BLaER1 treated with 17β-estradiol and CSF1 and Interleukin-3, amounts not matched to agents 10 nM and 100 nM (cell line): ENCODE measurements at regions not wholly inside any gene's neighbourhood (a gene's known extent, or its start where the extent isn't known, plus 50 kb on each side); places are given as distances from the start of the nearest gene placed in this dataset.

Experiments used
- H3K27ac ChIP-seq, 11 experiments: shearing (Covaris generic); formaldehyde crosslinking; 2 replicates each; pipeline ENCODE4 v1.8.1; 2022
- H3K27me3 ChIP-seq, 11 experiments: shearing (Covaris generic); formaldehyde crosslinking; 2 replicates each; pipeline ENCODE4 v1.8.1; 2022
- H3K36me3 ChIP-seq, 11 experiments: shearing (Covaris generic); formaldehyde crosslinking; 2 replicates each; pipeline ENCODE4 v1.8.1; 2022
- H3K4me1 ChIP-seq, 10 experiments: shearing (Covaris generic); formaldehyde crosslinking; 2 replicates each; pipeline ENCODE4 v1.8.1; 2022
- H3K4me2 ChIP-seq, 11 experiments: shearing (Covaris generic); formaldehyde crosslinking; 2 replicates each; pipeline ENCODE4 v1.8.1; 2022
- H3K4me3 ChIP-seq, 10 experiments: shearing (Covaris generic); formaldehyde crosslinking; 2 replicates each; pipeline ENCODE4 v1.8.1; 2022
- H3K9ac ChIP-seq, 11 experiments: shearing (Covaris generic); formaldehyde crosslinking; 2 replicates each; pipeline ENCODE4 v1.8.1; 2022
- H3K9me3 ChIP-seq, 11 experiments: shearing (Covaris generic); formaldehyde crosslinking; replicated peaks in 1 of 11; 2 replicates each; pipeline ENCODE4 v1.8.1; 2022
- H4K20me1 ChIP-seq, 11 experiments: shearing (Covaris generic); formaldehyde crosslinking; 2 replicates each; pipeline ENCODE4 v1.8.1; 2022
- Cebpa-rat ChIP-seq, 11 experiments: shearing (Covaris generic); IDR thresholded peaks; 2 replicates each; pipeline ENCODE4 v1.8.1; 2022

GRCh38 chr9:129334105-129334935, 156.3 kb upstream of the IER5L start:
- H3K36me3 ChIP-seq, result 0 out of 22 replicates have a peak, but pooled peaks cover 0 to 5% (median 0%) of the 10 kb centered on the region in 11 experiments
- peak overlapping the region; percentile 72 to 94 (median 86) for H3K27ac ChIP-seq
- TF ChIP-seq Cebpa-rat (IDR thresholded peaks at IDR 0.05), result peak; percentile 73 to 94 (median 86); a peak in 20 of 22 replicates
- H3K4me1 ChIP-seq, result peaks cover 46 to 81% (median 66%) of the 10 kb centered on the region in 10 experiments
- H3K4me2 ChIP-seq, result peak overlapping the region; percentile 85 to 99 (median 95)
- H3K4me3 ChIP-seq, result peak overlapping the region; percentile 18 to 56 (median 39); a peak in 16 of 20 replicates
- H3K9me3 ChIP-seq, result peaks cover 13 to 19% (median 14%) of the 10 kb centered on the region in 11 experiments
- H4K20me1 ChIP-seq, result no peaks in the 10 kb centered on the region
- H3K27me3 ChIP-seq, result no peaks in the 10 kb centered on the region
- peak overlapping the region; percentile 65 to 84 (median 77) for H3K9ac ChIP-seq

- H3K9ac ChIP-seq, result peak overlapping the region; percentile 65 to 84 (median 77)
- no peaks in the 10 kb centered on the region for H4K20me1 ChIP-seq
- H3K4me1 ChIP-seq, result peaks cover 52 to 81% (median 66%) of the 10 kb centered on the region in 10 experiments
- H3K27me3 ChIP-seq, result no peaks in the 10 kb centered on the region
- peak overlapping the region; percentile 18 to 56 (median 39); a peak in 12 of 20 replicates for H3K4me3 ChIP-seq
- 0 out of 22 replicates have a peak, but pooled peaks cover 0 to 5% (median 0%) of the 10 kb centered on the region in 11 experiments for H3K36me3 ChIP-seq
- peak overlapping the region; percentile 85 to 99 (median 95) for H3K4me2 ChIP-seq
- peak overlapping the region; percentile 72 to 94 (median 86); a peak in 21 of 22 replicates for H3K27ac ChIP-seq
- no peak for TF ChIP-seq Cebpa-rat (IDR thresholded peaks at IDR 0.05)
- H3K9me3 ChIP-seq, result peaks cover 13 to 19% (median 14%) of the 10 kb centered on the region in 11 experiments
These were observed 155.6 kb upstream of the IER5L start for GRCh38 chr9:129333617-129334104.

GRCh38 chr9:129332581-129332980, 154.5 kb upstream of the IER5L start:
- Histone ChIP-seq H3K9ac (peak overlapping the region in 6 of 11 experiments; percentile 11 to 46 (median 22); a peak in 6 of 22 replicates), H3K4me2 (peak overlapping the region in 5 of 11 experiments; percentile 38 to 57 (median 40); a peak in 8 of 22 replicates), H4K20me1 (no peaks in the 10 kb centered on the region), H3K9me3 (peaks cover 13 to 19% (median 14%) of the 10 kb centered on the region in 11 experiments), H3K27me3 (no peaks in the 10 kb centered on the region), H3K4me3 (no peak overlapping the region), H3K27ac (peak overlapping the region in 7 of 11 experiments; percentile 14 to 64 (median 43); a peak in 10 of 22 replicates), H3K4me1 (peaks cover 59 to 81% (median 72%) of the 10 kb centered on the region in 10 experiments), H3K36me3 (0 out of 22 replicates have a peak, but pooled peaks cover 0 to 5% (median 0%) of the 10 kb centered on the region in 11 experiments)
- TF ChIP-seq Cebpa-rat (IDR thresholded peaks at IDR 0.05), result no peak

GRCh38 chr9:129331772-129332500, 153.9 kb upstream of the IER5L start:
- no peak for TF ChIP-seq Cebpa-rat (IDR thresholded peaks at IDR 0.05)
- H4K20me1 ChIP-seq, result no peaks in the 10 kb centered on the region
- no peaks in the 10 kb centered on the region for H3K27me3 ChIP-seq
- 0 out of 22 replicates have a peak, but pooled peaks cover 0 to 5% (median 0%) of the 10 kb centered on the region in 11 experiments for H3K36me3 ChIP-seq
- H3K9ac ChIP-seq, result peak overlapping the region in 6 of 11 experiments; percentile 11 to 46 (median 22); a peak in 5 of 22 replicates
- H3K4me1 ChIP-seq, result peaks cover 57 to 81% (median 69%) of the 10 kb centered on the region in 10 experiments
- peaks cover 13 to 19% (median 14%) of the 10 kb centered on the region in 11 experiments for H3K9me3 ChIP-seq
- no peak overlapping the region for H3K4me3 ChIP-seq
- peak overlapping the region in 7 of 11 experiments; percentile 14 to 64 (median 43); a peak in 11 of 22 replicates for H3K27ac ChIP-seq
- peak overlapping the region in 6 of 11 experiments; percentile 13 to 57 (median 40); a peak in 7 of 22 replicates for H3K4me2 ChIP-seq

- no peak overlapping the region for H3K9ac ChIP-seq
- 0 out of 22 replicates have a peak, but pooled peaks cover 0 to 5% (median 0%) of the 10 kb centered on the region in 11 experiments for H3K36me3 ChIP-seq
- H3K4me3 ChIP-seq, result no peak overlapping the region
- no peaks in the 10 kb centered on the region for H3K27me3 ChIP-seq
- TF ChIP-seq Cebpa-rat (IDR thresholded peaks at IDR 0.05), result no peak
- no peaks in the 10 kb centered on the region for H4K20me1 ChIP-seq
- no peak overlapping the region for H3K27ac ChIP-seq
- peaks cover 52 to 78% (median 66%) of the 10 kb centered on the region in 10 experiments for H3K4me1 ChIP-seq
- H3K9me3 ChIP-seq, result peaks cover 13 to 19% (median 14%) of the 10 kb centered on the region in 11 experiments
- H3K4me2 ChIP-seq, result no peak overlapping the region
These were observed 153.4 kb upstream of the IER5L start for GRCh38 chr9:129331493-129331765.

GRCh38 chr9:129330711-129331492, 152.8 kb upstream of the IER5L start:
- H3K27me3 ChIP-seq, result no peaks in the 10 kb centered on the region
- TF ChIP-seq Cebpa-rat (IDR thresholded peaks at IDR 0.05), result peak in 4 of 11 experiments; percentile 22 to 55 (median 48); a peak in 2 of 22 replicates
- H3K9me3 ChIP-seq, result peaks cover 13 to 19% (median 14%) of the 10 kb centered on the region in 11 experiments
- no peak overlapping the region for H3K4me2 ChIP-seq
- H3K27ac ChIP-seq, result no peak overlapping the region
- no peak overlapping the region for H3K4me3 ChIP-seq
- no peaks in the 10 kb centered on the region for H4K20me1 ChIP-seq
- H3K9ac ChIP-seq, result no peak overlapping the region
- 0 out of 22 replicates have a peak, but pooled peaks cover 0 to 5% (median 0%) of the 10 kb centered on the region in 11 experiments for H3K36me3 ChIP-seq
- H3K4me1 ChIP-seq, result peaks cover 47 to 75% (median 61%) of the 10 kb centered on the region in 10 experiments

- peak overlapping the region in 7 of 11 experiments; percentile 1 to 38 (median 21); a peak in 8 of 22 replicates for H3K27ac ChIP-seq
- H3K4me2 ChIP-seq, result peak overlapping the region; percentile 66 to 94 (median 82)
- peak overlapping the region in 5 of 11 experiments; percentile 4 to 56 (median 35); a peak in 9 of 22 replicates for H3K9ac ChIP-seq
- H3K36me3 ChIP-seq, result 0 out of 22 replicates have a peak, but pooled peaks cover 0 to 5% (median 0%) of the 10 kb centered on the region in 11 experiments
- H3K4me3 ChIP-seq, result peak overlapping the region in 1 of 10 experiments; percentile 4; a peak in 2 of 20 replicates
- H4K20me1 ChIP-seq, result no peaks in the 10 kb centered on the region
- peaks cover 13 to 19% (median 14%) of the 10 kb centered on the region in 11 experiments for H3K9me3 ChIP-seq
- H3K4me1 ChIP-seq, result peaks cover 23 to 52% (median 42%) of the 10 kb centered on the region in 10 experiments
- no peak for TF ChIP-seq Cebpa-rat (IDR thresholded peaks at IDR 0.05)
- no peaks in the 10 kb centered on the region for H3K27me3 ChIP-seq
These were observed 150.4 kb upstream of the IER5L start for GRCh38 chr9:129328355-129329042.
